HG03575 (cell line): ENCODE measurements at regions not wholly inside any gene's neighbourhood (a gene's known extent, or its start where the extent isn't known, plus 50 kb on each side); places are given as distances from the start of the nearest gene placed in this dataset.
"Not testable (repeated sequence)": the region's sequence is repeated elsewhere in the genome, so short reads cannot be mapped to it uniquely, and the experiment has no call there.

Experiments used
- ATAC-seq: cut with Tn5 transposase; IDR thresholded peaks from one replicate; pipeline ENCODE4 v1.9.1; 2021; ENCODE audit not compliant: unreplicated experiment, insufficient number of reproducible peaks, low FRiP score; ENCODE audit errors: extremely low read depth

DNA sequence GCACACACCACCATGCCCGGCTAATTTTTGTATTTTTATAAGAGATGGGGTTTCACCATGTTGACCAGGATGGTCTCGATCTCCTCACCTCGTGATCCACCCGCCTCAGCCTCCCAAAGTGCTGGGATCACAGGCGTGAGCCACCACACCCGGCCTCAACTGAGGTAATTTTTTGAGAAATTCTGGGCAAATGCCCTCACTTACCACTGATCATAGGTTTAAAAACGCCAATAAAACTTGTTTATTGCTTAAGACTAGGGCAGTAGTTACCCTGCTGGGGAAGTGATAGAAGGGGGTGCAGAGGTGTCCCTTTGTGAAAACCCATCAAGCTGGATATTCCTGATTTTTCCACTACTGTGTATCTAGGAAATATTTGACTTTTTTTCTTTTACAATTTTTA is 196.3 kb downstream of the BCAS1 start:
- no peak for ATAC-seq

DNA sequence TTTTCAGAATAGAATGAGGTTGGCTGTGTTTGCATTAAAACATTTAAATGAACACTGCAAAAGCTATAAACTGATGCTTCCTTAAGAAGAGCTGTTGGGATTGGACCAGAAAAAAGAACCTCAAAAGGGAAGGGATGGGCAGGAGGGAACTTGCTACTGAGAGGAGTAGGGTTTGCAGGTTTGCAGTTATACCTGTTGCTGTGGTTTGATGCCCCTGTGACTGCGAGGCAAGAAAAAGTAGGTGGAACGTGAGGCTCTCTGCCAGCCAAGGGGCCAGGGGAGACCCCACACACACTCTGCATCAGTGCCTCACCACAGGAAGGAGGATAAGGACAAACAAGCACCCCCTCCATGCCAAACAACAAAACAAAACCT is 197.2 kb downstream of the BCAS1 start:
- ATAC-seq, result no peak

DNA sequence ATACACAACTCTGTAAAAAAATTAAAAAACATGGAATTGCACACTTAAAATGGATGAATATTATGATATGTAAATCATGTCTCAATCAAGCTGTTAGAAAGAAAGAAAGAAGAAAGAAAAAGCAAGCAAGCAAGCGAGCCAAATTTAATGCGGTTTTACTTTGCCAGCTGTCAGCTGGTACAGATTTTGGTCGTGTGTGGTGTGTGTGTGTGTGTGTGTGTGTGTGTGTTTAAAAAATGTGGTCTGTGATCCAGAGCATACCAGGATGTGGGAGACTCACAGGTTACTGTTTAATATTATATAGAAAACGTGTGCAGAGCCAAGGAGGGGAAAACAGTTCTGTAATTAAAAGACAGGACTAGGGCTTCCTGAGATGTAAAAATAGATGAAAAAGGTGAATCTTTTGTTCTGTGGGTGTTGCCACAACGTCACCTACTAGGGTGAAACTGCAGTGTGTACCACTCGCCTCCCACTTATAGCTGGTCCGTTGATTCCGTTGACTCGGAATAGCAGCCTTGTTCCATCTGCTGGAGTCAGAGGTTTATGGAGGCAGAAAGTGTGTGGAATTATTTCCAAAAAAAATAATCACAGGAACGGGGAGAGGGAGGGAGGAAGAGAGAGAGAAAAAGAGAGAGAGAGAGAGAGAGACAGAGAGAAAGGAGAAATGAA is 197.7 kb downstream of the BCAS1 start:
- ATAC-seq, result no peak

DNA sequence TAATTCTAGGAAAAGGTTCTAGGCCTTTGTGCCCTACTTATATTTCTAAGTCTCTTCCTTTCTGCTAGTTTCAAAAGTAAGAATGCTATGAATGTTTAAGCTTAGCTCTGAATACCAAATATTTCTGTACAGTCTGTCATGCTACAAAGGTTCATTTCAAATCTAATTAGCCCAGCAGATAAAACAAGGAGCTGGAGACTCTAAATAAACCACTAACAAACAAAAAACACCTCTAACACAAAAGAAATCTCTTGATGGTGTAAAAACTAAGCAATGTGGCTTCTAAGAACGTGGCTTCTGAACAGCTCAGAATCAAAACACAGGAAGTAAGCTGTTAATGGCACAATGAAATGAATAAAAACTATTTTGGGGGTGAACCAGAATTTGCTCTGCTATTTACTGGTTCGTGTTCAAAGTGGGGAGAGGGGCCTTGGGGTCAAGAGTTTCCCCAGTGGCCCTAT is 198.3 kb downstream of the BCAS1 start:
- ATAC-seq, result no peak

DNA sequence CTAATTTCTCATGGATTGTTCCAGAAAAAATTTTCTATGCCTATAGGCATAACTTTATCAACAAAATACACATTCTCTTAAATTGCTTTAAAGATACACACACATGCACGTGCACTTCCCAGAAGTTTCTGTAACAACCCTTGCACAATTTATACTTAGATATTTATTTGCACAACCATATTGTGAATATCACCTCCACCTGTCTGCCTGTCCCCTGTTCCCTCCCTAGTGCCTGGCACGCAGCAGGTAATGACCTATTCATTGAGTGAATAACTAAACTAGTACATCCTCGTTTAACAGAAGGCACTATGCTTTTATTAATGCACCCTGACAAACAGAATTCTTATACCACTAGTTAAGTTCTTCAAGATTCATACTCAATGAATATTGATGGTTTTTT is 198.9 kb downstream of the BCAS1 start:
- no peak for ATAC-seq

DNA sequence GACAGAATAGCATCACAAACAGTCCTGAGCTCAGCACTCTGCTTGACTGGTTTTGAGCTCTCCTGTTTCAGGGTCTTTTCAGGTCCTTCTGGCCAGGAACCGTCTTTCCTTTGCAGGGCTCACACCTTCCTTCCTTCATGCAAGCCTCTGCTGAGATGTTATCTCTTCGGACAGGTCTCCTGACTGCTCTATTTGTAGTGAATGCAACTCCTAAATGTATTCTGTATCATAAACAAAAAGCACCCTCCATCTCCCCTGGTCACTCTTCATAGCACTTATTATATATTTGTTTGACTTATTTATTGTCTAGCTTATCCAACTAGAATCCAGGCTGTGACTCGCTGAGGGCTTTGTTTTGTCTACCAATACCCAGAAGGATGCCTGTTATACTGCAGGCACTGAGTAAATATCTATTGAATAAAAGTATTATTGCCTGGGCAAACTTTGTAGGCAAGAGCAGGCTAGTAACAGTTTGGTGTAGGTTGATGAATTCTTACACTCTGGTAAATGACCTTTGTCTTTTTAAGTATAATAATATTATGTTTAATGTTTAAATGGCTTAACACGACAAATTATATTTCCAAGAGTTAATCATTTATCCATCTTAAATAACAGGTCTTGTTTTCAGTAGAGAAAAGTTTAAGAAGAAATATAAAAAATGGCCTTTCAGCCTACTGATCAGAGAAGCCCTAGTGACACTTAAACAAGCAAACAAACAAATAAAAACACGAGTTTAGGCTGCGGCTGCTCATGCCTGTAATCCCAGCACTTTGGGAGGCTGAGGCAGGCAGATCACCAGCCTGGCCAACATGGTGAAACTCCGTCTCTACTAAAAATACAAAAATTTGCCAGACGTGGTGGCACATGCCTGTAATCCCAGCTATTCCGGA is 199.7 kb downstream of the BCAS1 start:
- ATAC-seq, result no peak

DNA sequence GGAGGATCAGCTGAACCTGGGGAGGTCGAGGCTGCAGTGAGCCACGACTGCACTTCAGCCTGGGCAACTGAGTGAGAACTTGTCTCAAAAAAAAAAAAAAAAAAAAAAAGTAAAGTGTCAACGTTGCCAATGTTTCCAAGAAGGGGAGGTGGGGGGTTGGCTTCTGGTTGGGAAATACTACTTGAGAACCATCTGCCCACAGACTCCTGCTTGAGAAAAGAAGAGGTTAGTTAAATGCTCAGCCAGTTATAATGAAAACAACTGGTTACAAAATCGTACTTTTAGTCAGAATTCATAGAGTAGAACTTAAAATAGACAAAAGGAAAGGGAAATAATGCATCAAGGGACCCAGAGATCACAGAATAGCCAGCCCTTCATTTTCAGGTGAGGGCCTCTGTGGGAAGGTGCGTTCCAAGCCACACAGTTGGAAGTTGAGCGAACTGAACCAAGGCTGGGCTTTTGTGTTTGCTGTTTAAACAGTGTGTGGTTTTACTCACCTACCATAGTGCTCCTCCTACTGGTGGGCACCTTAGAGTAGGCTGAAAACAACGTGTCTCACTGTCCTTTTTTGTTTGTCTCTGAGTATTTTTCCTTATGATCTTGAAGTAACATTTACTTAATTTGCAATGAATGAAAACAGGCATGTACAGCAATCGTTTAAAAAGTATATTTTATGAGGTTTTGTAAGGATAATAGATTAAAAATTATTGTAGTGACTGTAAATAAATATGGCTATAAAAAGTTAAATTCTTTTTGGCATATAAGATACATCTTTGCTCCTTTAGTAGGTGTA is 200.7 kb downstream of the BCAS1 start:
- ATAC-seq, result no peak

DNA sequence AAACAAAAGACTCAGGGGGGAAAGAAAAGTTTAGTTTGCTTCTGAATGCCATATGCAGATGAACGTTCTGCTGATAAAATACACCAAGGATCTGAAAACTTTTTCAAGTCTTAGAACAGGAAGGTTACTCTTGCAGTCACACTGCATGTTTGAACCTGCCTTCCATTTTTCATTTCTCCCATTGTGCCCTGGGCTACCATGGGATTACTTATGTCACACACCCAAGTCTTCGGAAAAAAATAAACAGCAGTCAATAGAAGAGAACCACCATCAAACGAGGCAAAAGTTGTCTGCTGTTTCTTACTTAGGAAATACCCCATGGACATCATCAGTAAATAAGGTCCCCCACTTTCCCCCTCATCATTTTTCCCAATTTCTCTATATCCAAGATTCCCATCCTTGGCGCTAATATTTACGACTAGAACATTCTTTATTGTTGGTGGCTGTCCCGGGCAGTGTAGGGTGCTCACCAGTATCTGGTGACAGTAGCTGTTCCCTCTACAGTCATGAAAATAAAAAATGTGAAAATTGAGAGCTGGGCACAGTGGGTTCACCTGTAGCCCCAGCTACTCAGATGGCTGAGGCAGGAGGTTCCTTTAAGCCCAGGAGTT is 202.5 kb downstream of the BCAS1 start:
- no peak for ATAC-seq

DNA sequence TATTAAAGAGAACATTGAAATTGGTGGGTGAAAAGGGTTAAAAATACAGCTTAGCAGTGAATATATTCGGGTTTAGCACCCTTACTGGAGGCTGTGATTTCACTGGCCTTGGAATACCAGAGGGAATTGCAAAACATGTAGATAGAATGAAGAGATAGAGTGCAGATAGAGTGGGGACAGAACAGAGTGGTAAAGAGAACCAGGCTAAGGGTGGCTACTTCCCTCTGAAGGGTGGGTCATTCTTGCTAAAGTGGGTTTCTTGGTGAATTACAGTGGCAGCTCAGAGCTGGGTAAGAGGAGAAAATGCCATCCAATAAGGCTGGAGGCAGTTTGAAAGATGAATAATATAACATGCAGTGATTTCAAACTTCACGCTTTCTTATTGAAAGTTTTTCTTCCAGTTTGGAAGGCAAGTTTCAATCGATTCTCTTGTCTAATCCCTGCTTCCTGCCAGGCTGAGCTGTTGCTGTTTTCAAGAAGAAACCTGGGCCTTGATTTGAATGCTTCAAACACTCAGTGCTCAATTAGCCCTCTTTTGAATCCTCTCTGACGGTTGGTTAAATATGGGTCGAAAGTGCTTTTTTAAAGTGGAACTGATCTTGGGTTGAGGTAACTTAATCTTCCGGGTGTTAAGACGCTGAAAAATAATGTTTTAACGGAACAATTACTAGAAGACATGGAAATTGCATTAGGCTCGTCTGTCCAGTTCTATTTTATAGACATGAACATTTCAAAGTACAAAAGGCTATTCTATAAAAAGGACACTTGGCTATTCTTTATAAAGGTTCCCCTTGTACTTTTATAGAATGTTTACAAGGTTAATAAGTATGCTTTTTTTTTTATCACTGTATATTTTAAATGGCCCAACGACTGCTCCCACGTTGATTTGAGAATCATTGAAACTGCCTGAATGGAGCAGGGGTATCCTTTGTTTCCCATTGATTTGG is 203.3 kb downstream of the BCAS1 start:
- ATAC-seq, result no peak

DNA sequence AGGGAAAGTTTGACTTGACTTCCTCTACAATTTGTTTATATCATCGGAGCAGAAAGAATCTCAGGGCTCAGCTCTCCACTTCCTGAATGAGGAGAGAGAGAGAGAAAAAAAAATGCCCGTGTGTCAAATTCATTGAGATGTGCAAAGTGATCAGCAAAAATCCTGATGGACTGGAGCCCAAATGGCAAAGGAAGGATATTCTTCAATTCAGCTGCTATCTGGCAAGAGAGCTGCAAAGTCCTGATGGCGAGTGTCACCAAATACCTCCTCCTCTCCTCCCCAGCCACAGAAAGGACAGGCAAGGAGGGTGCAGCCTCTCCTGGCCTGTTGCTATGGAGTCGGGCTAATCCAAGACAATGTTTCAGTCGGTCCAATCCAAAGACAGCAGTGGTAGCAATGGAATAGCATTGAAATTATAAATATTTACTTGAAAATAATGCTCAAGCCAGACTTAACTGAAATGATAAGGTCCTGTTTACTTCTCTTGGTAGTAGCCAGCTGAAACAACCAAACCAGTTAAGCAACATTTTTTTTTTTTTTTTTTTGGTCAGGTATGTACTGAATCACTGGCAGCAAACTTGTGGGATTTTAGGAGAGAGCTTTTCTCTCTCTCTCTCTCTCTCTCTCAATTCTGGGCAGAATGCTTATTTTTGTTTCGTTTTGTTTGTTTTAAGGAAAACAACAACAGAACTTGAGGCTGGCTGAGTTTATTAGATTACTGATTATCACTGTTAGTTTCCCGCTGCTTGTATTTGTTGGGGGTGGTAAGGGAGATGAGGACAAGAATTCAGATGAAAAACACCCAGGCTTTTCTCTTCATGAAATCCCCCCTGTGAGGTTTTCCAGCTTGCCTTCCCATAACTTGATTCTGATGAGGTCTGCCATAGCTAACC is 204.2 kb downstream of the BCAS1 start:
- no peak for ATAC-seq

DNA sequence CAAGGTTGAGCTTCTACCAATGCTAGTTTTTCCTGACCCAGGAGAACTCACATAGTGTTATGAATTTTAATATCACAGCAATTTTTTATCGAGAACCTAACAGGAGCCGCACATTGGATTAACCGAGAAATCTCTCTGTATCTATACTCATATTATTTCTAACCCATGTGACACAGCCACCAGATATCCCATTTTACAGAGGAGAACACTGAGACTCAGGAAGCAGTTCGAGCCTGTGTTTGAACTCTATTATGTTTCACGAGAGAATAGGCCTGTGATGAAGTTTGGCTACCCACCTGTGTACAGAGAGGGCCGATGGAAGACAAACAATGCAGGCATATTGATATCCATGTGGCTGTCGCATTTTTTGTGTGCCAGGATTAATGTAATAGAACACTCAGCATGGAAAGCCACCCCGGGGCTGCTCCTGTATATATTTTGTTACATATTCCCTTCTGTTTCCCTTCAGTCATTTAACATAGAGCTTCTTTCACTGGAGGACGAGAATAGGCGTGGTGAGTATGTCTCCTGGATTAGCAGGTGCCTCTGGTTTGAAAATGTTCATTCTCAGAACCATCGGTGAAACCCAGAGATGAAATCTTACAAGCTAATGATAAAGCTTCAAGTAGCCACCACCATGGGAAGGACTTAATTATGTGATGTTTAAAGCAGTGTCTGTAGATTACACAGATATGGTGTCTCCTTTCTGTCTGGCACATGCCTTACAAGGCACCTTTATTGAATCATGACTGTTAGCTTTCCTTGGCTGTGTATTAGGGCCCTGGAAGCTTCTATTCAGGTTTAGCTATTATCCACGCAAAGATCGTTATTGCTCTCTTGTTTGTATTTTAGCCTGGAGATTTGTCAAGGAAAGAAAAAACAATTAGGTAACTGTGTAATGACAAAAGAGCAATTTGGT is 205.4 kb downstream of the BCAS1 start:
- not testable (repeated sequence) for ATAC-seq

DNA sequence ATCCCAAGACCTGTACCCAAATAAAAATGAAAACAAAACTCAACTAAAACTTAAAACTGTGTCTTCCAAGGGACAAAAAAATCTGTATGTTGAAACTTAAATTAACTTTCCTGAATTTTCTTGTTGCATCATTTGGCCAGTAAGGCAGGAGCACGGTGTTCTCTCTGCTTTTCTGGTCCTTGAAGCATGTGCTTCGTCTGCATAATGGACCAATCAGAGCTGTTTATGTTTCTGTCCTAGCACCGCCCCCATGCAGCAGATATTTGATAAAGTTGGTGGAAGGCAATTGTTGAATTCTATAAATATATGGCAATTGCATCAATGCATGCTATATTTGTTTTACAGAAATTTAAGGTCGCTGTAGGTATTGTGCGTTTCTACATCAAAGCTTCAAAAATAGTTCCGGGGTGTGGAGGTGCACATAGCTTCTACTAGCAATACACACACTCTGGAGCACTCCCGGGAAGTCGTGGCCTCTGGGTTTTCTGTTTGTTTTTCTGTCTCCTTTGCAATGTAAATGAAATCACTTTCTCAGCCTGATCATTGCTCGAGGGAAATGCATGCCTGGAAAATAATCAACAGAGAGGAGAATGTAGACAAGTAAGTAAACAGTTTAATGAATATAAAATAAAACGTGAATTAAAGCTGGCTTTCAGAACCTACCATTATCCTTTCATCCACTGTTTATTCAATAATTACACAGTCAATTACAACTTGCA is 206.3 kb downstream of the BCAS1 start:
- ATAC-seq, result not testable (repeated sequence)

DNA sequence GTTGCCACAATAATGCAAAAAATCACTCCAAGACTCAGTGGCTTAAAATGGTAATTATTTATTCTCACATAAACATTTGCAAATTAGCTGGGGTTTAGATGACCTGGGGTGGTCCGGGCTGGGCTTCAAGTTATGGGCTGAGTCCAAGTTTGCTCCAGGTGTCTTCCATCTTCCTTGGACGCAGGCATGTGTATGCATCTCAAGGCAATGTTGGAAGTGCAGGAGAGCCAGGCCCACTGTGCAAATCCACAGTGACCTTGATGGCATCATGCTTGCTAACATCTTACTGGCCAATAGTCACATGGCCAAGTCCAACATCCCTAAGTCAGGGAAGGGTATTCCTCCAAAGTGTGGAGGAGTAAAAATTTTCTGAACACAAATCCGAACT is 206.9 kb downstream of the BCAS1 start:
- ATAC-seq, result not testable (repeated sequence)

DNA sequence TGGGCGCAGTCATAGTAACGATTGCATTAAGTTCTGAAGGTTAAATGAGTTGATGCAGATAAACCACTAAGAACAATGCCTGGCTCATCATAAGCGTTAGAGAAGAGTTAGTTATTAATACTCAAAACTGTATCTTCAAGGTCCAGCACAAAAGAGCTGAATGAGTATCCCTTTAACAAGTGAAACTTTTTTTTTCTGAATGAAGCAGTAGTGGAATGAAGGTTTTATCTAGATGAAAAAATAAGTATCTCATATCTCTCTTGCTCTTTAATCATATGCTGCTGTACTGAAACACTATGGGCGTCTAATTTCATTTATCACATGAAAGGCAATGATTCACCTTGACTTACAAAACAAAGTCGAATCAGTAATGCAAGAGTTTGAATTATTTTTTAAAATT is 207.4 kb downstream of the BCAS1 start:
- ATAC-seq, result not testable (repeated sequence)

DNA sequence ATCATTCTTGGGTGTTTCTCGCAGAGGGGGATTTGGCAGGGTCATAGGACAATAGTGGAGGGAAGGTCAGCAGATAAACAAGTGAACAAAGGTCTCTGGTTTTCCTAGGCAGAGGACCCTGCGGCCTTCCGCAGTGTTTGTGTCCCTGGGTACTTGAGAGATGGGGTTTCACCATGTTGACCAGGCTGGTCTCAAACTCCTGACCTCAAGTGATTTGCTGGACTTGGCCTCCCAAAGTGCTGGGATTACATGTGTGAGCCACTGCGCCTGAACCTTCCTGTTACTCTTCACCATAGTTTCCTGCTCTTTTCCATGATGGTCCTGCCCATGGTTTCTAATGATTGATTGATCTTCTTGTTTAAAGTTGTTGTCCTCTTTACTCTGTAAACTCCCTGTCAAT is 207.9 kb downstream of the BCAS1 start:
- ATAC-seq, result not testable (repeated sequence)

DNA sequence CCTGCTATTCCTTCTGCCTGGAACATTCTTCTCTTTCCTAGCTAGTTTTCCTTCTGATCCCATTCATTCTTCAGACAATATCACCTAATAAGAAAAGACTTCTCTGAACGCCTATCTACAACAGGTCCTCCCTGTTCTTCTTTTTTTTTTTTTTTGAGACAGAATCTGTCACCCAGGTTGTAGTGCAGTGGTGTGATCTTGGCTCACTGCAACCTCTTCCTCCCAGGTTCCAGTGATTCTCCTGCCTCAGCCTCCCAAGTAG is 208.3 kb downstream of the BCAS1 start:
- not testable (repeated sequence) for ATAC-seq
